Naive thymus-derived CD4-positive, alpha-beta T cell (primary cell): ENCODE measurements at regions not wholly inside any gene's neighbourhood (a gene's known extent, or its start where the extent isn't known, plus 50 kb on each side); places are given as distances from the start of the nearest gene placed in this dataset.

Experiments used
- ATAC-seq: fragments of 150-1000 bp; cut with Tn5 transposase; 2 replicates; pipeline ENCODE4 v1.10.0; 2021; ENCODE audit warnings: mild to moderate bottlenecking, moderate library complexity
- CTCF ChIA-PET: fragments of 350-600 bp; sonication (Branson Sonifier 250); formaldehyde crosslinking; loops from one replicate; lab custom pipeline; 2021; ENCODE audit warnings: antibody characterized with exemption; lab: Charles Lee
- POLR2A ChIA-PET: fragments of 350-600 bp; sonication (Branson Sonifier 250); formaldehyde crosslinking; loops from one replicate; lab custom pipeline; 2021; ENCODE audit warnings: antibody characterized with exemption, inconsistent platforms; lab: Charles Lee
- DNase-seq, 9 donors: peaks; one replicate each; pipeline versions ENCODE4 v3.0.0 to v3.0.0-alpha.2; 2020 to 2022; ENCODE audit warnings: mixed read lengths in 1 of 9
- H3K27ac ChIP-seq: one replicate; pipeline ENCODE4 v1.7.0; 2013; ENCODE audit warnings: mild to moderate bottlenecking, low read depth, low read length, moderate library complexity
- H3K27me3 ChIP-seq, 2 donors: one replicate each; pipeline ENCODE4 v1.7.0; 2013; ENCODE audit warnings: low read length in 2 of 2, mild to moderate bottlenecking in 2 of 2, moderate library complexity in 2 of 2; ENCODE audit not compliant: control insufficient read depth in 2 of 2, insufficient read depth in 2 of 2
- H3K36me3 ChIP-seq, 3 experiments: 1 replicate in 2 of 3; 2 replicates in 1 of 3; pipeline ENCODE4 v1.7.0; 2013; ENCODE audit warnings: low read length in 3 of 3, mild to moderate bottlenecking in 3 of 3, moderate library complexity in 1 of 3; ENCODE audit not compliant: insufficient read depth in 3 of 3, control insufficient read depth in 2 of 3
- H3K4me1 ChIP-seq, 2 donors: one replicate each; pipeline ENCODE4 v1.7.0; 2013; ENCODE audit warnings: low read length in 2 of 2, mild to moderate bottlenecking in 2 of 2, moderate library complexity in 1 of 2; ENCODE audit not compliant: control insufficient read depth in 2 of 2, insufficient read depth in 2 of 2
- H3K4me3 ChIP-seq: 2 replicates; pipeline ENCODE4 v1.7.0; 2013; ENCODE audit warnings: mild to moderate bottlenecking, low read length
- H3K9me3 ChIP-seq, 3 experiments: 1 replicate in 2 of 3; 2 replicates in 1 of 3; pipeline ENCODE4 v1.7.0; 2013; ENCODE audit warnings: low read length in 3 of 3; ENCODE audit not compliant: control insufficient read depth in 2 of 3
- H3K27ac Mint-ChIP-seq, 9 donors: one replicate each; pipeline ENCODE4 v1.8.0; 2020 to 2022; ENCODE audit warnings: mixed read lengths in 9 of 9, mild to moderate bottlenecking in 8 of 9, moderate library complexity in 5 of 9, inconsistent platforms in 2 of 9
- H3K27me3 Mint-ChIP-seq, 5 donors: one replicate each; pipeline ENCODE4 v1.8.0; 2021 to 2022; ENCODE audit warnings: mixed read lengths in 5 of 5, mild to moderate bottlenecking in 1 of 5
- H3K36me3 Mint-ChIP-seq, 5 donors: one replicate each; pipeline ENCODE4 v1.8.0; 2020 to 2022; ENCODE audit warnings: mixed read lengths in 5 of 5, mild to moderate bottlenecking in 3 of 5, inconsistent platforms in 1 of 5
- H3K4me1 Mint-ChIP-seq, 7 donors: one replicate each; pipeline ENCODE4 v1.8.0; 2020 to 2022; ENCODE audit warnings: mixed read lengths in 7 of 7, mild to moderate bottlenecking in 3 of 7, inconsistent platforms in 1 of 7
- H3K4me3 Mint-ChIP-seq, 10 donors: one replicate each; pipeline ENCODE4 v1.8.0; 2020 to 2022; ENCODE audit warnings: mild to moderate bottlenecking in 10 of 10, mixed read lengths in 10 of 10, moderate library complexity in 6 of 10, inconsistent platforms in 2 of 10
- H3K9me3 Mint-ChIP-seq, 11 donors: one replicate each; pipeline ENCODE4 v1.8.0; 2020 to 2022; ENCODE audit warnings: mixed read lengths in 11 of 11, mild to moderate bottlenecking in 4 of 11, inconsistent platforms in 1 of 11, moderate library complexity in 1 of 11
- intact Hi-C, 2 donors: fragments of 100-400 bp; cut with micrococcal nuclease; formaldehyde crosslinking; loops; one replicate each; pipeline ENCODE4 v1.15.1; 2023

DNA sequence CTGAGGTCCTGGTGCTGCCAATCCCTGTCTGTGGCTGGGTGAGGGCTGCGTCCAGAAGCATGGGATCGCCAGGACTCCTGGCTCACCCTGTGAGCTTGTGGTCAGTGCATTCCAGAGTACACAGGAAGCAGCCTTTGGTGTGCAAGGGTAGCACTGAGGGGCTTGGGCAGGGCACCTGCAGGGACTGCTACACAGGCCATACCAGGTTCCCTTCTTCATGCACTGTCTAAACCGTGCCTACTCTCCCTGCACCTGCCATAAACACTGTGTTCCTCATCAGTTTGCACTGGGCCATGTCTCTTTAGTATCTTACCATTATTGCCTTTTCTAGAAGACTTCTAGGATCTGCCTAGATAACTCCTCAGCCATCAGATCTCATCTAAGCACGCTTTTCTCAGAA, 72.8 kb upstream of the NKX2-2 start:
- Mint-ChIP-seq H3K27me3 (peaks cover 15 to 42% (median 32%) of the 10 kb centered on the region in 5 donors), H3K36me3 (no peaks in the 10 kb centered on the region)
- no peaks in the 10 kb centered on the region for H3K9me3 ChIP-seq

DNA sequence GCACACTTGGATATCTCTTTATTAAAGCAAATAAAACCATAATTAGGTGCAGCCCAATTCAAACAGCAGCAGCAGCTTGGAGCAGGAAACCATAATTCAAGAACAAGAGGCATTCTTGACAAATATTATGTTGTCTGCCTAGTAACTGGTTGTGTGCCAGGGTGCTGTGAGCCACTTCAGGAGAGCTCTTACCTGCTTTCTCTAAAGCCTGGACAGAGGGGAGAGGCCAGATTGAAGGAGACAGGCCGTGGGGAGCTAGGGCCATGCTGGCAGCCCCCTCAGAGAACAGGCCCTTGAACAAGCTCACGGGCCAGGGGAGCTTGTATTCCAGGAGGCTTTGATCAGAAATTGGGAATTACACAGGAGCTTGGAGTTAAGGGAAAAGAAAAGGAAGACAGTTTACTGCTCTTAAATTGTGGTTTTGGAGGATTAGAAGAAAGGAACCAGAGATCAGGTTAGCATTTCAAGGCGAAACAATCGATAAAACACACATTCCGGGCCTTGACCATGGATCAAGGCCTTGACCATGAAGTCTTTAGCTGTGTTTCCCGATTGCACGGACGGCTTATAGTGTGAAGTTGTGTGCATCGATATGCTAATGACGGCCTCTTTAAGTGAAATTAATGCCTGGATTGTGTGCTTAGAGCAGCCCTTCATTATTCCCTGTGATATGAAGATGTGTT, 69.8 kb upstream of the NKX2-2 start:
- Histone ChIP-seq H3K9me3 (no peaks in the 10 kb centered on the region), H3K4me1 (no peaks in the 10 kb centered on the region), H3K27ac (no peak overlapping the region), H3K27me3 (no peaks in the 10 kb centered on the region), H3K36me3 (no peaks in the 10 kb centered on the region), H3K4me3 (no peak overlapping the region)
- H3K36me3 Mint-ChIP-seq: no peaks in the 10 kb centered on the region
- H3K27ac Mint-ChIP-seq: no peak overlapping the region
- peaks cover 0 to 3% (median 0%) of the 10 kb centered on the region in 11 donors for H3K9me3 Mint-ChIP-seq
- ATAC-seq (no peak), DNase-seq (no peak)
- no peak overlapping the region for H3K4me3 Mint-ChIP-seq
- CTCF ChIA-PET: interaction anchor here (1.0 kb wide), 1 partner anchor 77 kb away, joined by 3 read pairs; no protein-coding TSS in a partner anchor
- POLR2A ChIA-PET: no interaction called here
- no peaks in the 10 kb centered on the region for H3K4me1 Mint-ChIP-seq
- intact Hi-C loops: no loop called here
- H3K27me3 Mint-ChIP-seq: peaks cover 26 to 49% (median 42%) of the 10 kb centered on the region in 5 donors

More for the DNA sequence above, 72.8 kb upstream of the NKX2-2 start:
- H3K36me3 ChIP-seq: no peaks in the 10 kb centered on the region
- CTCF ChIA-PET: no interaction called here
- peaks cover 0 to 3% (median 0%) of the 10 kb centered on the region in 11 donors for H3K9me3 Mint-ChIP-seq
- DNase-seq: no peak
- no peaks in the 10 kb centered on the region for H3K27me3 ChIP-seq
- intact Hi-C loops: no loop called here
- POLR2A ChIA-PET: no interaction called here
- H3K27ac ChIP-seq: no peak overlapping the region
- no peak overlapping the region for H3K27ac Mint-ChIP-seq
- H3K4me1 Mint-ChIP-seq: no peaks in the 10 kb centered on the region
- no peak overlapping the region for H3K4me3 ChIP-seq
- no peaks in the 10 kb centered on the region for H3K4me1 ChIP-seq
- no peak overlapping the region for H3K4me3 Mint-ChIP-seq
- ATAC-seq: no peak

DNA sequence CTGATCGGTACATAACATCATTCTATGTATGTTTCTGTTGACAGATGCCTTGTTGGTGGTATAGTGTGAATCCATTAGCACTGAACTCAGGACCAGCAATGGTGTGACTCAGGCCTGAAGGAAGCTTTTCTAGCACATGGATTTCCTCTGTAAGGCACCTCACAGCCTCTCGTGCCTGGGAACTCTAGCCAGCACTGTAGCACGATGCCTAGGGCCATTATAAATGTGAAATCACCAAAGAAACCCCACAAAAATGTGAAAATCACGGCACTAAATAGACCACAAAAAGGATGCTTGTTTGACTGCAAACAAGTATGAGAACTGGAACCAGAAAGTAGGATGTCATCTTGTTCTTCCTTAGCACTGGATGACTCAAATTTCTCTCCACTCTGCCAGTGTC, 63.7 kb upstream of the NKX2-2 start:
- Histone ChIP-seq H3K4me3 (no peak overlapping the region), H3K4me1 (no peaks in the 10 kb centered on the region), H3K36me3 (no peaks in the 10 kb centered on the region), H3K27ac (no peak overlapping the region), H3K27me3 (no peaks in the 10 kb centered on the region), H3K9me3 (no peaks in the 10 kb centered on the region)
- CTCF ChIA-PET: interaction anchor here (1.4 kb wide), 1 partner anchor 72 kb away, joined by 7 read pairs; no protein-coding TSS in a partner anchor
- DNase-seq (no peak), ATAC-seq (no peak)
- H3K4me3 Mint-ChIP-seq: no peak overlapping the region
- POLR2A ChIA-PET: no interaction called here
- H3K27me3 Mint-ChIP-seq: peaks cover 30 to 52% (median 38%) of the 10 kb centered on the region in 5 donors
- peaks cover 0 to 2% (median 0%) of the 10 kb centered on the region in 11 donors for H3K9me3 Mint-ChIP-seq
- intact Hi-C loops: no loop called here
- H3K27ac Mint-ChIP-seq: no peak overlapping the region
- no peaks in the 10 kb centered on the region for H3K36me3 Mint-ChIP-seq
- H3K4me1 Mint-ChIP-seq: no peaks in the 10 kb centered on the region

DNA sequence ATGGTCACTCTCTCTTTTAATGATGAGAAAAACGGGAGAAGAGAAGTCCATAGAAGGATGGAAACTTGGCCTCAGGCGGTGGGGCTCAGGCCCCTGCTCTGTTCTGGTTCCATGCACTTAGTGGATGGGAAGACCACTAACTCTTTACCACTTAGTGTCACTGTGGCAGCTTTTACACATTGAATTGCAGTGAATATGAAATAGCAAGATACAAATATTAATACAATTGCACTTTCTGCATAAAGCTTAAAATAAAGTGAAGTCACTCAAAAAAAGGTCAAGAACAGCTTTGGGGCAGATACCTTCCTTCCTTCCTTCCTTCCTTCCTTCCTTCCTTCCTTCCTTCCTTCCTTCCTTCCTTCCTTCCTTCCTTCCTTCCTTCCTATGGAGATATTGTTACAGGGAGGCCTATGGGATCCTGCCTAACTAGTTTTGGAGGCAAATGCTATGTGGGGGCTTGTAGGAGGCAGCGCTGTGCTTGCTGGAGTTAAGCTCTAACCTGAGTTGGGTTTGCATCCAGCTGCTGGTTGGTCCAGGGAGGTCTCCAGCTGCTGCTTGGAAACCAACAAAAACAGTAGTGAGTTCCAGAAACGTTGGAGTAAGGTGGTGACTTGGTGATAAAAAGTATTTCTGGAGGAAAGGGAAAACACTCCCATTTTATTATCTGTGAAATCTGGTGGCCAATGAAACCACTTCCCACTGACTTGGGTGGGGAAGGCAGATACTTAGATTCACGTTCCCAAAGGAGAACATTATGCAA, 62.3 kb upstream of the NKX2-2 start:
- H3K27ac ChIP-seq: no peak overlapping the region
- H3K27me3 Mint-ChIP-seq: peaks cover 21 to 49% (median 32%) of the 10 kb centered on the region in 5 donors

DNA sequence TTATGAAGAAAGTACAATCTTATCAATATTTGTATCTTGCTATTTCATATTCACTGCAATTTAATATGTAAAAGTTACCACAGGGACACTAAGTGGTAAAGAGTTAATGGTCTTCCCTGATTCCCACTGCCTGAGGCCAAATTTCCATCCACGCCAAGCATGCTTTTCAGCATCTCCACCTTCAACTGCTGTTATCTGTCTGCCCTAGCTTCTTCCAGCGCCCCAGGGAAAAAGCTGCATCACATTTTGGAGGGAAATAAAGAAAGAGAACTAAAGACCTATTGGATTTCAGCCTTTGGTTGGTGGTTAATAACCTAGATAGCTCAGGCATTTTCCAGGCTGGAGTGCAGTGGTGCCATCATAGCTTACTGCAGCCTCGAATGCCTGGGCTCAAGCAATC, 61.3 kb upstream of the NKX2-2 start:
- no peak overlapping the region for H3K4me3 ChIP-seq
- no peaks in the 10 kb centered on the region for H3K36me3 Mint-ChIP-seq
- no peaks in the 10 kb centered on the region for H3K9me3 Mint-ChIP-seq
- peaks cover 0 to 10% (median 6%) of the 10 kb centered on the region in 7 donors for H3K4me1 Mint-ChIP-seq
- ATAC-seq (no peak), DNase-seq (no peak)
- POLR2A ChIA-PET: no interaction called here
- no peaks in the 10 kb centered on the region for H3K27me3 ChIP-seq
- peaks cover 13 to 45% (median 26%) of the 10 kb centered on the region in 5 donors for H3K27me3 Mint-ChIP-seq
- no peak overlapping the region for H3K27ac ChIP-seq
- no peaks in the 10 kb centered on the region for H3K9me3 ChIP-seq
- H3K4me1 ChIP-seq: peaks cover 0 to 11% of the 10 kb centered on the region in 2 donors
- CTCF ChIA-PET: interaction anchor here (5.1 kb wide), 1 partner anchor 47 kb away, joined by 58 read pairs; no protein-coding TSS in a partner anchor
- no peak overlapping the region for H3K4me3 Mint-ChIP-seq
- no peaks in the 10 kb centered on the region for H3K36me3 ChIP-seq
- no peak overlapping the region for H3K27ac Mint-ChIP-seq
- intact Hi-C loops: no loop called here

More for the DNA sequence above, 62.3 kb upstream of the NKX2-2 start:
- no peaks in the 10 kb centered on the region for H3K9me3 Mint-ChIP-seq
- peaks cover 0 to 6% (median under 1%) of the 10 kb centered on the region in 7 donors for H3K4me1 Mint-ChIP-seq
- Histone ChIP-seq H3K36me3 (no peaks in the 10 kb centered on the region), H3K4me3 (no peak overlapping the region), H3K4me1 (peaks cover 0 to 9% of the 10 kb centered on the region in 2 donors), H3K9me3 (no peaks in the 10 kb centered on the region), H3K27me3 (no peaks in the 10 kb centered on the region)
- intact Hi-C loops: no loop called here
- DNase-seq: no peak
- ChIA-PET CTCF (interaction anchor here (0.7 to 1.7 kb wide), 3 partner anchors 18 to 46 kb away, joined by 3 to 6 read pairs (median 3); no protein-coding TSS in a partner anchor), POLR2A (no interaction called here)
- no peak overlapping the region for H3K27ac Mint-ChIP-seq
- no peaks in the 10 kb centered on the region for H3K36me3 Mint-ChIP-seq
- H3K4me3 Mint-ChIP-seq: no peak overlapping the region
- ATAC-seq: no peak

DNA sequence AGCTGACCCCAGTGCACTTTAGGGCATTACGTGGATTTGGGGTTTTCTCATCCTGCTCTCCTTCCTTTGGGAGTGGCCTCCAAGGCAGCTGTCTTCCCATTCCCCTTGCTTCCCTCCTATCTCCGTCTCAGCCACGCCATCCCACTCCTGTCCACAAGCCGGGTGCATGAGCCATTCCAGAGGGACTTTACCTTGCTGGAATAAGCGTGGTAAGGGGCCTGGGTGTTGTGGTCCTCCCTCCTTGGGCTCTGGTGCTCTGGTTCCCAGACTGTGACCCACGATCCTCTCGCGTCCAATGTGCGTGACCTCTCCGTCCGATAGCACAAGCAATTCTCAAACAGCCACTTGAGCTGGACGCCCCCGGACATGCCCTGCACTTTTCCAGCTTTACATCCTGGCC, 60.6 kb upstream of the NKX2-2 start:
- Histone ChIP-seq H3K27ac (no peak overlapping the region), H3K27me3 (no peaks in the 10 kb centered on the region), H3K36me3 (no peaks in the 10 kb centered on the region), H3K4me3 (no peak overlapping the region), H3K4me1 (peaks cover 0 to 11% of the 10 kb centered on the region in 2 donors), H3K9me3 (no peaks in the 10 kb centered on the region)
- DNase-seq: no peak
- no peak overlapping the region for H3K4me3 Mint-ChIP-seq
- ChIA-PET CTCF (interaction anchor here (5.1 kb wide), 1 partner anchor 46 kb away, joined by 58 read pairs; no protein-coding TSS in a partner anchor), POLR2A (no interaction called here)
- H3K27ac Mint-ChIP-seq: no peak overlapping the region
- no peak for ATAC-seq
- peaks cover 16 to 44% (median 29%) of the 10 kb centered on the region in 5 donors for H3K27me3 Mint-ChIP-seq
- no peaks in the 10 kb centered on the region for H3K9me3 Mint-ChIP-seq
- H3K36me3 Mint-ChIP-seq: no peaks in the 10 kb centered on the region
- intact Hi-C loops: no loop called here
- peaks cover 0 to 12% (median 6%) of the 10 kb centered on the region in 7 donors for H3K4me1 Mint-ChIP-seq
